HEK293 (cell line): ENCODE measurements at regions not wholly inside any gene's neighbourhood (a gene's known extent, or its start where the extent isn't known, plus 50 kb on each side); places are given as distances from the start of the nearest gene placed in this dataset.

ENCODE experiments used
- CTCF ChIA-PET: fragments of 350-600 bp; formaldehyde crosslinking; extraction: SDS; loops from one replicate; lab custom pipeline; 2021; ENCODE audit warnings: antibody characterized with exemption; lab: Yijun Ruan, JAX
- POLR2A ChIA-PET: fragments of 300-600 bp; formaldehyde crosslinking; extraction: SDS; loops from one replicate; lab custom pipeline; 2020; ENCODE audit warnings: antibody characterized with exemption, inconsistent platforms; lab: Yijun Ruan, JAX
- H3K27ac ChIP-seq: fragments of 200-500 bp; sonication (Bioruptor generic); 2 replicates; pipeline ENCODE4 v1.5.1; 2014; ENCODE audit warnings: low read depth, low read length, control low read depth, inconsistent platforms; ENCODE audit errors: extremely low read depth
- H3K36me3 ChIP-seq, 2 experiments: fragments of 200-500 bp in 1 of 2; sonication (Bioruptor generic) in 1 of 2; 1 replicate in 1 of 2; 2 replicates in 1 of 2; pipeline ENCODE4 v1.5.1; 2014 to 2017; ENCODE audit warnings: inconsistent platforms in 2 of 2, low read length in 2 of 2; ENCODE audit not compliant: control insufficient read depth in 2 of 2, insufficient read depth in 1 of 2
- H3K4me1 ChIP-seq: fragments of 200-500 bp; sonication (Bioruptor generic); 2 replicates; pipeline ENCODE4 v1.5.1; 2014; ENCODE audit warnings: mild to moderate bottlenecking, low read length, inconsistent platforms; ENCODE audit not compliant: control insufficient read depth, insufficient read depth
- H3K4me3 ChIP-seq: 2 replicates; pipeline ENCODE4 v1.5.1; 2011; ENCODE audit warnings: low read depth, mild to moderate bottlenecking, control low read depth, low read length, moderate library complexity
- H3K9me3 ChIP-seq: fragments of 200-500 bp; sonication (Bioruptor generic); 2 replicates; pipeline ENCODE4 v1.5.1; 2014; ENCODE audit warnings: low read depth, low read length, inconsistent platforms; ENCODE audit not compliant: control insufficient read depth, insufficient read depth
- EGR2 ChIP-seq: fragments of 450-650 bp; formaldehyde crosslinking; IDR thresholded peaks from 2 replicates; pipeline ENCODE4 v1.5.1; 2016; ENCODE audit warnings: low read depth, missing biosample characterization, missing genetic modification characterization
- GLIS1 ChIP-seq: fragments of 450-650 bp; formaldehyde crosslinking; IDR thresholded peaks from 2 replicates; pipeline ENCODE4 v1.5.1; 2016; ENCODE audit warnings: missing biosample characterization, missing genetic modification characterization
- SETDB1 ChIP-seq: IDR thresholded peaks from one replicate; pipeline ENCODE4 v1.6.1; 2017; ENCODE audit warnings: mild to moderate bottlenecking, low read length, moderate library complexity, mixed read lengths; ENCODE audit not compliant: insufficient read length
- SP3 ChIP-seq: fragments of 450-650 bp; formaldehyde crosslinking; IDR thresholded peaks from 2 replicates; pipeline ENCODE4 v1.5.1; 2016; ENCODE audit warnings: missing biosample characterization, missing genetic modification characterization
- ZBTB7A ChIP-seq: fragments of 450-650 bp; formaldehyde crosslinking; IDR thresholded peaks from 2 replicates; pipeline ENCODE4 v1.5.1; 2016; ENCODE audit warnings: low read depth, missing biosample characterization, missing genetic modification characterization
- ZNF133 ChIP-seq: fragments of 450-650 bp; formaldehyde crosslinking; IDR thresholded peaks from 2 replicates; pipeline ENCODE4 v1.5.1; 2016; ENCODE audit warnings: missing biosample characterization, missing genetic modification characterization
- ZNF23 ChIP-seq: fragments of 450-650 bp; formaldehyde crosslinking; IDR thresholded peaks from 2 replicates; pipeline ENCODE4 v1.5.1; 2016; ENCODE audit warnings: missing biosample characterization, missing genetic modification characterization, borderline replicate concordance
- ZNF555 ChIP-seq: fragments of 450-650 bp; formaldehyde crosslinking; conservative IDR thresholded peaks from 2 replicates; pipeline ENCODE4 v1.5.1; 2017; ENCODE audit warnings: missing biosample characterization, mild to moderate bottlenecking, missing genetic modification characterization, inconsistent platforms
- ZNF561 ChIP-seq: fragments of 450-650 bp; IDR thresholded peaks from 2 replicates; pipeline ENCODE4 v1.5.1; 2018; ENCODE audit warnings: missing biosample characterization, missing genetic modification characterization, borderline replicate concordance
- ZNF626 ChIP-seq: fragments of 450-650 bp; sonication (Bioruptor Pico); formaldehyde crosslinking; IDR thresholded peaks from 2 replicates; pipeline ENCODE4 v1.5.1; 2018; ENCODE audit warnings: missing biosample characterization, missing genetic modification characterization, inconsistent platforms
- ZNF701 ChIP-seq: fragments of 450-650 bp; formaldehyde crosslinking; IDR thresholded peaks from 2 replicates; pipeline ENCODE4 v1.5.1; 2016; ENCODE audit warnings: missing biosample characterization, missing genetic modification characterization
- ZNF768 ChIP-seq: fragments of 450-650 bp; formaldehyde crosslinking; IDR thresholded peaks from 2 replicates; pipeline ENCODE4 v1.5.1; 2018; ENCODE audit warnings: missing biosample characterization, mild to moderate bottlenecking, missing genetic modification characterization
- ZNF791 ChIP-seq: fragments of 450-650 bp; formaldehyde crosslinking; IDR thresholded peaks from 2 replicates; pipeline ENCODE4 v1.5.1; 2016; ENCODE audit warnings: missing biosample characterization, missing genetic modification characterization
- ZXDB ChIP-seq: fragments of 450-650 bp; formaldehyde crosslinking; IDR thresholded peaks from 2 replicates; pipeline ENCODE4 v1.5.1; 2016; ENCODE audit warnings: missing biosample characterization, missing genetic modification characterization
- TF ChIP-seq, protein P1 (sequence below): fragments of 450-650 bp; formaldehyde crosslinking; IDR thresholded peaks from 2 replicates; pipeline ENCODE4 v1.5.1; 2017; ENCODE audit warnings: missing biosample characterization, missing genetic modification characterization
- TF ChIP-seq, protein P2 (sequence below): sonication (generic); formaldehyde crosslinking; IDR thresholded peaks from 2 replicates; pipeline ENCODE4 v1.8.1; 2022; ENCODE audit warnings: mild to moderate bottlenecking, moderate library complexity, missing genetic modification reagents
- TF ChIP-seq, protein P3 (sequence below): fragments of 450-650 bp; formaldehyde crosslinking; IDR thresholded peaks from 2 replicates; pipeline ENCODE4 v1.5.1; 2016; ENCODE audit warnings: missing biosample characterization, missing genetic modification characterization
- TF ChIP-seq, protein P4 (sequence below): fragments of 450-650 bp; IDR thresholded peaks from 2 replicates; pipeline ENCODE4 v1.5.1; 2018; ENCODE audit warnings: missing biosample characterization, mild to moderate bottlenecking, missing genetic modification characterization
- TF ChIP-seq, protein P5 (sequence below): fragments of 450-650 bp; formaldehyde crosslinking; IDR thresholded peaks from 2 replicates; pipeline ENCODE4 v1.5.0; 2017; ENCODE audit warnings: missing biosample characterization, missing genetic modification characterization, borderline replicate concordance
- TF ChIP-seq, protein P6 (sequence below): fragments of 450-650 bp; formaldehyde crosslinking; IDR thresholded peaks from 2 replicates; pipeline ENCODE4 v1.5.1; 2016; ENCODE audit warnings: missing biosample characterization, missing genetic modification characterization

DNA sequence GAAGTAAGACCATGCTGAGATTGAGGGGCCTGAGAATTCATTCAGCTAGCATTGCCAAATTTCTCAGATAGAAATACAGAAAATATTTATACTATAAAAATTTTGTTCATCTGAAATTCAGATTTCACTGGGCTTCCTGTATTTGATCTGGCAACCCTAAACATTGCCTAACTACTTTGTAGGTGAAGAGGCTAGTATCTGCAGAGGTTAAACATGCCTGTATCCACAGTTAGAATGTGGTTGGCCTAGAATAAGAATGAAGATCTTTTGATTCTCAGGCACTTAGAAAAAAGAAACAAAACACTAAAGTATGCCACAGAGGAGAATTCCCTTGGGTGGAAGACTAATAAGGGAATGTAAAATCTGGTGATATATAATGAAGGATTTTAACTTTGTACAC is 189.0 kb downstream of the DIPK2A start:
- Histone ChIP-seq H3K9me3 (no peaks in the 10 kb centered on the region), H3K4me3 (no peak overlapping the region), H3K27ac (no peak overlapping the region), H3K36me3 (no peaks in the 10 kb centered on the region), H3K4me1 (peaks cover 4% of the 10 kb centered on the region; the same call in 1 of the 2 replicates)
- ChIA-PET CTCF (no interaction called here), POLR2A (no interaction called here)
- TF ChIP-seq, protein P1, sequence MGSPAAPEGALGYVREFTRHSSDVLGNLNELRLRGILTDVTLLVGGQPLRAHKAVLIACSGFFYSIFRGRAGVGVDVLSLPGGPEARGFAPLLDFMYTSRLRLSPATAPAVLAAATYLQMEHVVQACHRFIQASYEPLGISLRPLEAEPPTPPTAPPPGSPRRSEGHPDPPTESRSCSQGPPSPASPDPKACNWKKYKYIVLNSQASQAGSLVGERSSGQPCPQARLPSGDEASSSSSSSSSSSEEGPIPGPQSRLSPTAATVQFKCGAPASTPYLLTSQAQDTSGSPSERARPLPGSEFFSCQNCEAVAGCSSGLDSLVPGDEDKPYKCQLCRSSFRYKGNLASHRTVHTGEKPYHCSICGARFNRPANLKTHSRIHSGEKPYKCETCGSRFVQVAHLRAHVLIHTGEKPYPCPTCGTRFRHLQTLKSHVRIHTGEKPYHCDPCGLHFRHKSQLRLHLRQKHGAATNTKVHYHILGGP (tag by site-specific recombination), result no peak
- TF ChIP-seq ZBTB7A (tag by site-specific recombination) (no peak), ZNF791 (tag by site-specific recombination) (no peak), EGR2 (tag by site-specific recombination) (no peak), ZNF561 (tag by site-specific recombination) (no peak), ZNF701 (tag by site-specific recombination) (no peak), ZNF555 (tag by site-specific recombination) (no peak), ZNF768 (tag by site-specific recombination) (no peak), ZNF133 (no peak), SETDB1 (no peak), SP3 (tag by site-specific recombination) (no peak), GLIS1 (tag by site-specific recombination) (no peak), ZNF23 (tag by site-specific recombination) (no peak), ZNF626 (tag by site-specific recombination) (no peak), ZXDB (tag by site-specific recombination) (no peak)
- TF ChIP-seq, protein P2, sequence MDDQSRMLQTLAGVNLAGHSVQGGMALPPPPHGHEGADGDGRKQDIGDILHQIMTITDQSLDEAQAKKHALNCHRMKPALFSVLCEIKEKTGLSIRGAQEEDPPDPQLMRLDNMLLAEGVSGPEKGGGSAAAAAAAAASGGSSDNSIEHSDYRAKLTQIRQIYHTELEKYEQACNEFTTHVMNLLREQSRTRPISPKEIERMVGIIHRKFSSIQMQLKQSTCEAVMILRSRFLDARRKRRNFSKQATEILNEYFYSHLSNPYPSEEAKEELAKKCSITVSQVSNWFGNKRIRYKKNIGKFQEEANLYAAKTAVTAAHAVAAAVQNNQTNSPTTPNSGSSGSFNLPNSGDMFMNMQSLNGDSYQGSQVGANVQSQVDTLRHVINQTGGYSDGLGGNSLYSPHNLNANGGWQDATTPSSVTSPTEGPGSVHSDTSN, result no peak
- TF ChIP-seq, protein P3, sequence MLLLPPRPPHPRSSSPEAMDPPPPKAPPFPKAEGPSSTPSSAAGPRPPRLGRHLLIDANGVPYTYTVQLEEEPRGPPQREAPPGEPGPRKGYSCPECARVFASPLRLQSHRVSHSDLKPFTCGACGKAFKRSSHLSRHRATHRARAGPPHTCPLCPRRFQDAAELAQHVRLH, result no peak
- TF ChIP-seq, protein P4, sequence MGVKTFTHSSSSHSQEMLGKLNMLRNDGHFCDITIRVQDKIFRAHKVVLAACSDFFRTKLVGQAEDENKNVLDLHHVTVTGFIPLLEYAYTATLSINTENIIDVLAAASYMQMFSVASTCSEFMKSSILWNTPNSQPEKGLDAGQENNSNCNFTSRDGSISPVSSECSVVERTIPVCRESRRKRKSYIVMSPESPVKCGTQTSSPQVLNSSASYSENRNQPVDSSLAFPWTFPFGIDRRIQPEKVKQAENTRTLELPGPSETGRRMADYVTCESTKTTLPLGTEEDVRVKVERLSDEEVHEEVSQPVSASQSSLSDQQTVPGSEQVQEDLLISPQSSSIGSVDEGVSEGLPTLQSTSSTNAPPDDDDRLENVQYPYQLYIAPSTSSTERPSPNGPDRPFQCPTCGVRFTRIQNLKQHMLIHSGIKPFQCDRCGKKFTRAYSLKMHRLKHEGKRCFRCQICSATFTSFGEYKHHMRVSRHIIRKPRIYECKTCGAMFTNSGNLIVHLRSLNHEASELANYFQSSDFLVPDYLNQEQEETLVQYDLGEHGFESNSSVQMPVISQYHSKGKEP (tag by site-specific recombination), result no peak
- TF ChIP-seq, protein P5, sequence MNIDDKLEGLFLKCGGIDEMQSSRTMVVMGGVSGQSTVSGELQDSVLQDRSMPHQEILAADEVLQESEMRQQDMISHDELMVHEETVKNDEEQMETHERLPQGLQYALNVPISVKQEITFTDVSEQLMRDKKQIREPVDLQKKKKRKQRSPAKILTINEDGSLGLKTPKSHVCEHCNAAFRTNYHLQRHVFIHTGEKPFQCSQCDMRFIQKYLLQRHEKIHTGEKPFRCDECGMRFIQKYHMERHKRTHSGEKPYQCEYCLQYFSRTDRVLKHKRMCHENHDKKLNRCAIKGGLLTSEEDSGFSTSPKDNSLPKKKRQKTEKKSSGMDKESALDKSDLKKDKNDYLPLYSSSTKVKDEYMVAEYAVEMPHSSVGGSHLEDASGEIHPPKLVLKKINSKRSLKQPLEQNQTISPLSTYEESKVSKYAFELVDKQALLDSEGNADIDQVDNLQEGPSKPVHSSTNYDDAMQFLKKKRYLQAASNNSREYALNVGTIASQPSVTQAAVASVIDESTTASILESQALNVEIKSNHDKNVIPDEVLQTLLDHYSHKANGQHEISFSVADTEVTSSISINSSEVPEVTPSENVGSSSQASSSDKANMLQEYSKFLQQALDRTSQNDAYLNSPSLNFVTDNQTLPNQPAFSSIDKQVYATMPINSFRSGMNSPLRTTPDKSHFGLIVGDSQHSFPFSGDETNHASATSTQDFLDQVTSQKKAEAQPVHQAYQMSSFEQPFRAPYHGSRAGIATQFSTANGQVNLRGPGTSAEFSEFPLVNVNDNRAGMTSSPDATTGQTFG (tag by site-specific recombination), result no peak
- TF ChIP-seq, protein P6, sequence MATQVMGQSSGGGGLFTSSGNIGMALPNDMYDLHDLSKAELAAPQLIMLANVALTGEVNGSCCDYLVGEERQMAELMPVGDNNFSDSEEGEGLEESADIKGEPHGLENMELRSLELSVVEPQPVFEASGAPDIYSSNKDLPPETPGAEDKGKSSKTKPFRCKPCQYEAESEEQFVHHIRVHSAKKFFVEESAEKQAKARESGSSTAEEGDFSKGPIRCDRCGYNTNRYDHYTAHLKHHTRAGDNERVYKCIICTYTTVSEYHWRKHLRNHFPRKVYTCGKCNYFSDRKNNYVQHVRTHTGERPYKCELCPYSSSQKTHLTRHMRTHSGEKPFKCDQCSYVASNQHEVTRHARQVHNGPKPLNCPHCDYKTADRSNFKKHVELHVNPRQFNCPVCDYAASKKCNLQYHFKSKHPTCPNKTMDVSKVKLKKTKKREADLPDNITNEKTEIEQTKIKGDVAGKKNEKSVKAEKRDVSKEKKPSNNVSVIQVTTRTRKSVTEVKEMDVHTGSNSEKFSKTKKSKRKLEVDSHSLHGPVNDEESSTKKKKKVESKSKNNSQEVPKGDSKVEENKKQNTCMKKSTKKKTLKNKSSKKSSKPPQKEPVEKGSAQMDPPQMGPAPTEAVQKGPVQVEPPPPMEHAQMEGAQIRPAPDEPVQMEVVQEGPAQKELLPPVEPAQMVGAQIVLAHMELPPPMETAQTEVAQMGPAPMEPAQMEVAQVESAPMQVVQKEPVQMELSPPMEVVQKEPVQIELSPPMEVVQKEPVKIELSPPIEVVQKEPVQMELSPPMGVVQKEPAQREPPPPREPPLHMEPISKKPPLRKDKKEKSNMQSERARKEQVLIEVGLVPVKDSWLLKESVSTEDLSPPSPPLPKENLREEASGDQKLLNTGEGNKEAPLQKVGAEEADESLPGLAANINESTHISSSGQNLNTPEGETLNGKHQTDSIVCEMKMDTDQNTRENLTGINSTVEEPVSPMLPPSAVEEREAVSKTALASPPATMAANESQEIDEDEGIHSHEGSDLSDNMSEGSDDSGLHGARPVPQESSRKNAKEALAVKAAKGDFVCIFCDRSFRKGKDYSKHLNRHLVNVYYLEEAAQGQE (tag by site-specific recombination), result no peak
- TF ChIP-seq, all 188 proteins: peak for 0
